HepG2 (cell line): ENCODE measurements at regions not wholly inside any gene's neighbourhood (a gene's known extent, or its start where the extent isn't known, plus 50 kb on each side); places are given as distances from the start of the nearest gene placed in this dataset.

Experiments used
- ATAC-seq: fragments of 200-7000 bp; cut with Tn5 transposase; 3 replicates; pipeline ENCODE4 v1.9.1; 2020; ENCODE audit warnings: mild to moderate bottlenecking, moderate library complexity
- BruUV-seq: library from RNA; stranded (reverse); fragments of 400-500 nt; replicated peaks from 2 replicates; lab custom pipeline; 2021; lab: Mats Ljungman, UMichigan
- CTCF ChIA-PET: fragments of 300-600 bp; formaldehyde crosslinking; extraction: SDS; loops from one replicate; lab custom pipeline; 2021; ENCODE audit warnings: low total read pairs, inconsistent platforms, low intra/inter-chr PET ratio; lab: Yijun Ruan, JAX
- POLR2A ChIA-PET: fragments of 350-600 bp; sonication (Branson Sonifier 250); formaldehyde crosslinking; loops from one replicate; lab custom pipeline; 2020; ENCODE audit warnings: antibody characterized with exemption, inconsistent platforms; lab: Yijun Ruan, JAX
- DNase-seq: peaks from one replicate; pipeline ENCODE4 v3.0.0-alpha.2; 2015; ENCODE audit warnings: low spot score
- FAIRE-seq: peaks from 3 replicates; lab custom pipeline; 2011; peaks lifted over from hg19 to GRCh38; lab: Jason Lieb, UNC
- H2AFZ ChIP-seq: one replicate; pipeline ENCODE4 v1.6.1; 2011; ENCODE audit warnings: low read length, inconsistent platforms
- H3K27ac ChIP-seq: fragments of 300-600 bp; 3 replicates; pipeline ENCODE4 v1.8.0; 2011; ENCODE audit warnings: mixed run types, mild to moderate bottlenecking, mixed read lengths, low read length, inconsistent platforms; ENCODE audit not compliant: insufficient read depth; ENCODE audit errors: extremely low read length
- H3K27me3 ChIP-seq, 2 experiments: fragments of 200-600 bp in 1 of 2; 2 replicates in 1 of 2; 3 replicates in 1 of 2; pipeline versions ENCODE4 v1.6.0 to v1.8.0; 2011; ENCODE audit warnings: low read length in 2 of 2, mild to moderate bottlenecking in 2 of 2, moderate library complexity in 2 of 2, inconsistent platforms in 1 of 2; ENCODE audit not compliant: insufficient read depth in 2 of 2, control insufficient read depth in 1 of 2
- H3K36me3 ChIP-seq, 2 experiments: fragments of 200-600 bp in 1 of 2; replicated peaks in 1 of 2; 2 replicates in 1 of 2; 3 replicates in 1 of 2; pipeline versions ENCODE4 v1.5.1 to v1.8.0; 2011; ENCODE audit warnings: low read length in 2 of 2, inconsistent platforms in 1 of 2; ENCODE audit not compliant: insufficient read depth in 2 of 2, control insufficient read depth in 1 of 2
- H3K4me1 ChIP-seq: 2 replicates; pipeline ENCODE4 v1.5.1; 2012; ENCODE audit warnings: low read length, inconsistent platforms; ENCODE audit not compliant: insufficient read depth
- H3K4me2 ChIP-seq: 2 replicates; pipeline ENCODE4 v1.6.0; 2011; ENCODE audit warnings: low read depth, low read length, inconsistent platforms
- H3K4me3 ChIP-seq, 3 experiments: fragments of 200-600 bp in 1 of 3; sonication (generic), shearing (Covaris generic) in 1 of 3; replicated peaks in 1 of 3; 2 replicates each; pipeline ENCODE4 v1.5.1; 2011 to 2016; ENCODE audit warnings: low read length in 3 of 3, inconsistent platforms in 2 of 3, low read depth in 2 of 3, mild to moderate bottlenecking in 2 of 3, control low read depth in 1 of 3, mixed read lengths in 1 of 3; ENCODE audit not compliant: insufficient read depth in 1 of 3
- H3K79me2 ChIP-seq: one replicate; pipeline ENCODE4 v1.6.1; 2011; ENCODE audit warnings: low read length, inconsistent platforms; ENCODE audit not compliant: insufficient read depth
- H3K9ac ChIP-seq: 2 replicates; pipeline ENCODE4 v1.6.0; 2011; ENCODE audit warnings: mild to moderate bottlenecking, low read depth, low read length, inconsistent platforms; ENCODE audit not compliant: insufficient read depth
- H3K9me3 ChIP-seq: 2 replicates; pipeline ENCODE4 v1.5.1; 2012; ENCODE audit warnings: mild to moderate bottlenecking, low read length
- H4K20me1 ChIP-seq: 2 replicates; pipeline ENCODE4 v1.6.0; 2011; ENCODE audit warnings: inconsistent platforms, mild to moderate bottlenecking, low read length, moderate library complexity; ENCODE audit not compliant: insufficient read depth
- CTCF ChIP-seq: sonication (generic); formaldehyde crosslinking; IDR thresholded peaks from 2 replicates; pipeline ENCODE4 v1.5.0; 2020; ENCODE audit warnings: mild to moderate bottlenecking, missing genetic modification reagents, moderate library complexity
- ETV6 ChIP-seq: sonication (generic); formaldehyde crosslinking; conservative IDR thresholded peaks from 2 replicates; pipeline ENCODE4 v1.4.0; 2020; ENCODE audit warnings: missing genetic modification reagents
- HOMEZ ChIP-seq: IDR thresholded peaks from 2 replicates; pipeline ENCODE4 v1.6.1; 2016; ENCODE audit warnings: low read depth
- MEF2D ChIP-seq: sonication (generic); formaldehyde crosslinking; IDR thresholded peaks from 2 replicates; pipeline ENCODE4 v1.5.1; 2020; ENCODE audit warnings: mild to moderate bottlenecking, missing genetic modification reagents
- TBX2 ChIP-seq: sonication (generic); formaldehyde crosslinking; IDR thresholded peaks from 2 replicates; pipeline ENCODE4 v1.5.0; 2020; ENCODE audit warnings: missing genetic modification reagents, mild to moderate bottlenecking, borderline replicate concordance
- ZC3H13 ChIP-seq: sonication (generic); formaldehyde crosslinking; IDR thresholded peaks from 2 replicates; pipeline ENCODE4 v1.8.1; 2023; ENCODE audit warnings: mild to moderate bottlenecking, missing genetic modification reagents, moderate library complexity
- ZNF263 ChIP-seq: sonication (generic); formaldehyde crosslinking; IDR thresholded peaks from 2 replicates; pipeline ENCODE4 v1.4.0; 2020; ENCODE audit warnings: missing genetic modification reagents
- ZNF605 ChIP-seq: sonication (generic); formaldehyde crosslinking; IDR thresholded peaks from 2 replicates; pipeline ENCODE4 v1.8.0; 2022; ENCODE audit warnings: mild to moderate bottlenecking, missing genetic modification reagents
- WGBS: methylation state at CpG from one replicate; pipeline ENCODE4 v1.1.6; 2017; ENCODE audit warnings: low lambda C conversion rate; 5-methylcytosine and 5-hydroxymethylcytosine counted together
- in situ Hi-C: cut with HindIII; loops from 2 replicates; pipeline ENCODE4 v1.10.0; 2017; ENCODE audit warnings: low pct_unique_long_range_greater_than_20kb; ENCODE audit not compliant: extremely low pct_ligation_motif_present
- intact Hi-C: fragments of 100-400 bp; cut with micrococcal nuclease; formaldehyde crosslinking; loops from one replicate; pipeline ENCODE4 v1.10.0; 2022; ENCODE audit not compliant: unreplicated experiment

- Histone ChIP-seq H4K20me1 (no peaks in the 10 kb centered on the region), H3K79me2 (no peaks in the 10 kb centered on the region), H3K9me3 (peaks cover 67% of the 10 kb centered on the region), H3K27ac (no peak overlapping the region), H3K4me1 (no peaks in the 10 kb centered on the region), H3K9ac (no peak overlapping the region), H2AFZ (no peak overlapping the region), H3K4me3 (no peak overlapping the region), H3K4me2 (no peak overlapping the region), H3K27me3 (no peaks in the 10 kb centered on the region), H3K36me3 (no peaks in the 10 kb centered on the region)
- no TSS peak for BruUV-seq
- intact Hi-C loops (no loop called here), in situ Hi-C loops (no loop called here)
- CTCF ChIA-PET = no interaction called here
- FAIRE-seq (peak; percentile 54), ATAC-seq (no peak), DNase-seq (peak; percentile 18)
- WGBS = 0% methylated on average over 1 of the region's 1 CpG
- no peak for TF ChIP-seq ZC3H13
- TF ChIP-seq ETV6 (CRISPR knock-in tag) = no peak
- TF ChIP-seq MEF2D (CRISPR knock-in tag) = no peak
- TF ChIP-seq HOMEZ (CRISPR knock-in tag) = no peak
- TF ChIP-seq TBX2 (CRISPR knock-in tag) = no peak
- no peak for TF ChIP-seq ZNF263 (CRISPR knock-in tag)
- 0 out of 2 replicates have a peak, but pooled peaks have one; percentile 20 for TF ChIP-seq CTCF
- no peak for TF ChIP-seq ZNF605 (CRISPR knock-in tag)
- POLR2A ChIA-PET = no interaction called here
Observed at GRCh38 chr2:81266106-81266505, 961.6 kb upstream of the LRRTM1 start.
